H9 (cell line): ENCODE measurements at regions not wholly inside any gene's neighbourhood (a gene's known extent, or its start where the extent isn't known, plus 50 kb on each side); places are given as distances from the start of the nearest gene placed in this dataset.

Source experiments
- DNase-seq: peaks from one replicate; pipeline ENCODE4 v3.0.0-alpha.2; 2017
- H2AFZ ChIP-seq: one replicate; pipeline ENCODE4 v1.6.1; 2013; ENCODE audit warnings: mild to moderate bottlenecking, low read length, control low read depth, moderate library complexity
- H2AK5ac ChIP-seq: 2 replicates; pipeline ENCODE4 v1.6.1; 2013; ENCODE audit warnings: low read length, control low read depth, mixed read lengths; ENCODE audit not compliant: insufficient read length
- H2BK120ac ChIP-seq: one replicate; pipeline ENCODE4 v1.6.1; 2013; ENCODE audit warnings: low read depth, mild to moderate bottlenecking, low read length, control low read depth, inconsistent platforms; ENCODE audit not compliant: poor library complexity, severe bottlenecking
- H2BK12ac ChIP-seq: 2 replicates; pipeline ENCODE4 v1.6.1; 2013; ENCODE audit warnings: low read length, control low read depth, mixed read lengths, low read depth; ENCODE audit not compliant: insufficient read length
- H2BK15ac ChIP-seq: 2 replicates; pipeline ENCODE4 v1.6.1; 2013; ENCODE audit warnings: low read depth, low read length, control low read depth
- H2BK20ac ChIP-seq: one replicate; pipeline ENCODE4 v1.6.1; 2013; ENCODE audit warnings: low read depth, mild to moderate bottlenecking, low read length, control low read depth, inconsistent platforms; ENCODE audit not compliant: poor library complexity, severe bottlenecking
- H2BK5ac ChIP-seq: 2 replicates; pipeline ENCODE4 v1.6.1; 2013; ENCODE audit warnings: low read length, control low read depth, mixed read lengths; ENCODE audit not compliant: insufficient read length
- H3K14ac ChIP-seq: 2 replicates; pipeline ENCODE4 v1.6.1; 2013; ENCODE audit warnings: low read length, control low read depth; ENCODE audit not compliant: insufficient read depth
- H3K18ac ChIP-seq: 2 replicates; pipeline ENCODE4 v1.6.1; 2013; ENCODE audit warnings: low read depth, mild to moderate bottlenecking, mixed read lengths, low read length, control low read depth; ENCODE audit not compliant: insufficient read length
- H3K23ac ChIP-seq: 2 replicates; pipeline ENCODE4 v1.6.1; 2013; ENCODE audit warnings: low read length, control low read depth, mixed read lengths, low read depth; ENCODE audit not compliant: insufficient read length
- H3K23me2 ChIP-seq: 2 replicates; pipeline ENCODE4 v1.6.1; 2013; ENCODE audit warnings: low read depth, mild to moderate bottlenecking, mixed read lengths, low read length, control low read depth; ENCODE audit not compliant: insufficient read length, poor library complexity, severe bottlenecking
- H3K27ac ChIP-seq: 2 replicates; pipeline ENCODE4 v1.5.1; 2013; ENCODE audit warnings: low read length, control low read depth, mixed read lengths, low read depth; ENCODE audit not compliant: insufficient read length
- H3K27me3 ChIP-seq: 2 replicates; pipeline ENCODE4 v1.6.1; 2013; ENCODE audit warnings: low read length, control low read depth, inconsistent platforms; ENCODE audit not compliant: insufficient read depth
- H3K4ac ChIP-seq: 2 replicates; pipeline ENCODE4 v1.6.1; 2013; ENCODE audit warnings: low read depth, mild to moderate bottlenecking, control low read depth, inconsistent platforms, low read length, moderate library complexity
- H3K4me1 ChIP-seq: 2 replicates; pipeline ENCODE4 v1.6.1; 2013; ENCODE audit warnings: low read length, control low read depth, inconsistent platforms; ENCODE audit not compliant: insufficient read depth
- H3K4me2 ChIP-seq: 2 replicates; pipeline ENCODE4 v1.6.1; 2013; ENCODE audit warnings: low read length, control low read depth, mixed read lengths; ENCODE audit not compliant: insufficient read length, insufficient read depth
- H3K56ac ChIP-seq: 2 replicates; pipeline ENCODE4 v1.6.1; 2013; ENCODE audit warnings: low read depth, mild to moderate bottlenecking, mixed read lengths, low read length, control low read depth; ENCODE audit not compliant: insufficient read length
- H3K79me1 ChIP-seq: 2 replicates; pipeline ENCODE4 v1.6.1; 2013; ENCODE audit warnings: low read depth, mild to moderate bottlenecking, moderate library complexity, low read length, control low read depth, inconsistent platforms; ENCODE audit not compliant: insufficient read depth, poor library complexity, severe bottlenecking
- H3K79me2 ChIP-seq: 2 replicates; pipeline ENCODE4 v1.6.1; 2013; ENCODE audit warnings: low read length, control low read depth, inconsistent platforms; ENCODE audit not compliant: insufficient read depth
- H3K9ac ChIP-seq: 2 replicates; pipeline ENCODE4 v1.6.1; 2013; ENCODE audit warnings: low read length, control low read depth, mixed read lengths; ENCODE audit not compliant: insufficient read length; ENCODE audit errors: extremely low read depth
- H3K9me3 ChIP-seq: one replicate; pipeline ENCODE4 v1.6.1; 2013; ENCODE audit warnings: low read depth, low read length, inconsistent platforms; ENCODE audit not compliant: control insufficient read depth
- H3T11ph ChIP-seq: one replicate; pipeline ENCODE4 v1.6.1; 2013; ENCODE audit warnings: mild to moderate bottlenecking, low read length, control low read depth, inconsistent platforms
- H4K20me1 ChIP-seq: one replicate; pipeline ENCODE4 v1.6.1; 2013; ENCODE audit not compliant: control insufficient read depth, insufficient read length, insufficient read depth
- H4K5ac ChIP-seq: 2 replicates; pipeline ENCODE4 v1.6.1; 2013; ENCODE audit warnings: low read depth, mild to moderate bottlenecking, mixed read lengths, low read length, control low read depth; ENCODE audit not compliant: insufficient read length
- H4K8ac ChIP-seq: replicated peaks from 2 replicates; pipeline ENCODE4 v1.6.1; 2013; ENCODE audit warnings: low read length, control low read depth, mixed read lengths, low read depth; ENCODE audit not compliant: insufficient read length
- H4K91ac ChIP-seq: 2 replicates; pipeline ENCODE4 v1.6.1; 2013; ENCODE audit warnings: low read depth, mild to moderate bottlenecking, moderate library complexity, mixed read lengths, low read length, control low read depth; ENCODE audit not compliant: insufficient read length
- H3K27ac Mint-ChIP-seq, 3 experiments: 2 replicates in 2 of 3; 3 replicates in 1 of 3; pipeline ENCODE4 v1.8.0; 2020 to 2021; ENCODE audit warnings: mixed read lengths in 3 of 3, mild to moderate bottlenecking in 1 of 3, moderate library complexity in 1 of 3
- H3K27me3 Mint-ChIP-seq: 2 replicates; pipeline ENCODE4 v1.8.0; 2021; ENCODE audit warnings: low read depth, mild to moderate bottlenecking, moderate library complexity, mixed read lengths
- H3K36me3 Mint-ChIP-seq, 3 experiments: 2 replicates in 2 of 3; 3 replicates in 1 of 3; pipeline ENCODE4 v1.8.0; 2020 to 2021; ENCODE audit warnings: low read depth in 3 of 3, mixed read lengths in 3 of 3; ENCODE audit not compliant: insufficient read depth in 1 of 3
- H3K4me1 Mint-ChIP-seq, 2 experiments: 2 replicates each; pipeline ENCODE4 v1.8.0; 2020; ENCODE audit warnings: mixed read lengths in 2 of 2
- H3K4me3 Mint-ChIP-seq, 2 experiments: 2 replicates in 1 of 2; 3 replicates in 1 of 2; pipeline ENCODE4 v1.8.0; 2020 to 2021; ENCODE audit warnings: mild to moderate bottlenecking in 2 of 2, mixed read lengths in 2 of 2, moderate library complexity in 1 of 2
- H3K9me3 Mint-ChIP-seq, 2 experiments: 2 replicates in 1 of 2; 3 replicates in 1 of 2; pipeline ENCODE4 v1.8.0; 2020; ENCODE audit warnings: mild to moderate bottlenecking in 2 of 2, mixed read lengths in 2 of 2, moderate library complexity in 1 of 2
- WGBS: extraction: QIAGEN DNeasy Blood & Tissue Kit; methylation state at CpG from one replicate; pipeline ENCODE4 v1.1.7; 2013; ENCODE audit warnings: missing lambda C conversion rate, low lambda C conversion rate, mixed read lengths; ENCODE audit not compliant: insufficient read length; ENCODE audit errors: extremely low coverage; 5-methylcytosine and 5-hydroxymethylcytosine counted together
- TF ChIP-seq, protein P1 (sequence below): fragments of 200-600 bp; sonication (generic); conservative IDR thresholded peaks from 3 replicates; pipeline ENCODE4 v1.8.0; 2021; ENCODE audit warnings: antibody characterized with exemption, mild to moderate bottlenecking

DNA sequence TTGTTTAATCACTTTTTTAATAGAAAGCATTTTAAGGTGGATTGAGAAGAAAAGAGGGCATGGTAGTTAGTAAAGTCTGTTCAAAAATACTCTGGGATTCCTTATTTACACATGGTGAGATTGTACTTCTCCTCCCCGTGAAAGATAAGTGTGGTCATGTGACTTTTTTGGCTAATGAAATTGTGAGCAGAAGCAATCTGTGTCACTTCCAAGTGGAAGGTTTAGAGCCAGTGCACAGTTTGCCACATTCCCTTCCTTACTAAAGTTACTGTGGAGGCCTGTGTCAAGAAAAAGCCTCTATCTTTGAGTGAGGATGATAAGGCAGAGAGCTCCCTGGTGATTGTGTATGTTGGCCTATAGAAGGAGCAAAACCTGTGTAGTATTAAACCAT is 471.3 kb downstream of the OMA1 start:
- no peak overlapping the region for H2BK120ac ChIP-seq
- H3K4me1 Mint-ChIP-seq = peaks cover 0 to 3% of the 10 kb centered on the region in 2 experiments; a peak in 1 of 4 replicates
- H2AFZ ChIP-seq = no peak overlapping the region
- H3K27ac Mint-ChIP-seq = no peak overlapping the region
- H4K8ac ChIP-seq = no peak overlapping the region
- H4K20me1 ChIP-seq = no peaks in the 10 kb centered on the region
- no peaks in the 10 kb centered on the region for H3K27me3 ChIP-seq
- no peak overlapping the region for H2BK15ac ChIP-seq
- no peak overlapping the region for H3K4me2 ChIP-seq
- no peak overlapping the region for H2BK12ac ChIP-seq
- H2AK5ac ChIP-seq = no peak overlapping the region
- no peak overlapping the region for H3K18ac ChIP-seq
- H2BK20ac ChIP-seq = no peak overlapping the region
- no peak overlapping the region for H2BK5ac ChIP-seq
- TF ChIP-seq, protein P1, sequence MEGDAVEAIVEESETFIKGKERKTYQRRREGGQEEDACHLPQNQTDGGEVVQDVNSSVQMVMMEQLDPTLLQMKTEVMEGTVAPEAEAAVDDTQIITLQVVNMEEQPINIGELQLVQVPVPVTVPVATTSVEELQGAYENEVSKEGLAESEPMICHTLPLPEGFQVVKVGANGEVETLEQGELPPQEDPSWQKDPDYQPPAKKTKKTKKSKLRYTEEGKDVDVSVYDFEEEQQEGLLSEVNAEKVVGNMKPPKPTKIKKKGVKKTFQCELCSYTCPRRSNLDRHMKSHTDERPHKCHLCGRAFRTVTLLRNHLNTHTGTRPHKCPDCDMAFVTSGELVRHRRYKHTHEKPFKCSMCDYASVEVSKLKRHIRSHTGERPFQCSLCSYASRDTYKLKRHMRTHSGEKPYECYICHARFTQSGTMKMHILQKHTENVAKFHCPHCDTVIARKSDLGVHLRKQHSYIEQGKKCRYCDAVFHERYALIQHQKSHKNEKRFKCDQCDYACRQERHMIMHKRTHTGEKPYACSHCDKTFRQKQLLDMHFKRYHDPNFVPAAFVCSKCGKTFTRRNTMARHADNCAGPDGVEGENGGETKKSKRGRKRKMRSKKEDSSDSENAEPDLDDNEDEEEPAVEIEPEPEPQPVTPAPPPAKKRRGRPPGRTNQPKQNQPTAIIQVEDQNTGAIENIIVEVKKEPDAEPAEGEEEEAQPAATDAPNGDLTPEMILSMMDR = no peak
- H3K4me1 ChIP-seq = no peaks in the 10 kb centered on the region
- H3K4me3 Mint-ChIP-seq = no peak overlapping the region
- no CpG with 5 or more reads among the region's 1 CpG for WGBS
- no peak overlapping the region for H3K27ac ChIP-seq
- no peak overlapping the region for H3T11ph ChIP-seq
- no peaks in the 10 kb centered on the region for H3K23me2 ChIP-seq
- H3K9me3 Mint-ChIP-seq = no peaks in the 10 kb centered on the region
- no peak overlapping the region for H4K91ac ChIP-seq
- H3K79me2 ChIP-seq = no peaks in the 10 kb centered on the region
- H3K14ac ChIP-seq = no peak overlapping the region
- no peak for DNase-seq
- no peak overlapping the region for H3K23ac ChIP-seq
- no peaks in the 10 kb centered on the region for H3K27me3 Mint-ChIP-seq
- no peaks in the 10 kb centered on the region; a peak in 1 of 7 replicates for H3K36me3 Mint-ChIP-seq
- no peak overlapping the region for H3K9ac ChIP-seq
- no peak overlapping the region for H3K4ac ChIP-seq
- no peak overlapping the region for H4K5ac ChIP-seq
- no peaks in the 10 kb centered on the region for H3K9me3 ChIP-seq
- no peak overlapping the region for H3K56ac ChIP-seq
- no peaks in the 10 kb centered on the region for H3K79me1 ChIP-seq
